GM18951 (cell line): ENCODE measurements at regions not wholly inside any gene's neighbourhood (a gene's known extent, or its start where the extent isn't known, plus 50 kb on each side); places are given as distances from the start of the nearest gene placed in this dataset.

ENCODE experiments used
- POLR2A ChIP-seq: IDR thresholded peaks from 4 replicates; pipeline ENCODE4 v1.6.1; 2011; ENCODE audit warnings: mild to moderate bottlenecking; ENCODE audit not compliant: insufficient read length, insufficient read depth; ENCODE audit errors: extremely low read depth
- in situ Hi-C: fragments of 300-500 bp; cut with MboI; formaldehyde crosslinking; loops from one replicate; pipeline ENCODE4 v1.12.0; 2022; ENCODE audit warnings: low sequenced_read_pairs, mixed read lengths, inconsistent platforms; ENCODE audit not compliant: unreplicated experiment

GRCh38 chr3:56860939-56861338, 59.2 kb upstream of the ARHGEF3 start:
- TF ChIP-seq POLR2A = no peak
- in situ Hi-C loops = no loop called here

GRCh38 chr3:56860351-56860750, 58.6 kb upstream of the ARHGEF3 start:
- no peak for TF ChIP-seq POLR2A
- in situ Hi-C loops = no loop called here

GRCh38 chr3:56858331-56858730, 56.6 kb upstream of the ARHGEF3 start:
- in situ Hi-C loops = no loop called here

GRCh38 chr3:56857178-56857577, 55.4 kb upstream of the ARHGEF3 start:
- no peak for TF ChIP-seq POLR2A
- in situ Hi-C loops = no loop called here

More at GRCh38 chr3:56858331-56858730, 56.6 kb upstream of the ARHGEF3 start:
- no peak for TF ChIP-seq POLR2A

- no peak for TF ChIP-seq POLR2A
- in situ Hi-C loops = no loop called here
These were observed 55.0 kb upstream of the ARHGEF3 start for GRCh38 chr3:56856752-56857151.

- in situ Hi-C loops = no loop called here
- TF ChIP-seq POLR2A = no peak
These were observed 54.2 kb upstream of the ARHGEF3 start for GRCh38 chr3:56855856-56856512.

- in situ Hi-C loops = no loop called here
- TF ChIP-seq POLR2A = no peak
These were observed 53.3 kb upstream of the ARHGEF3 start for GRCh38 chr3:56854856-56855611.

GRCh38 chr3:56851966-56852884, 50.5 kb upstream of the ARHGEF3 start:
- in situ Hi-C loops = no loop called here
- no peak for TF ChIP-seq POLR2A
